SU-DHL-6 (cell line): ENCODE measurements at regions not wholly inside any gene's neighbourhood (a gene's known extent, or its start where the extent isn't known, plus 50 kb on each side); places are given as distances from the start of the nearest gene placed in this dataset.

ENCODE experiments used
- H2AFZ ChIP-seq: fragments of 200-600 bp; sonication (generic); 2 replicates; pipeline ENCODE4 v1.6.1; 2014; ENCODE audit warnings: low read depth, mild to moderate bottlenecking, moderate library complexity, mixed read lengths, antibody characterized with exemption, low read length; ENCODE audit not compliant: severe bottlenecking
- H3F3A ChIP-seq: fragments of 200-600 bp; shearing (Covaris generic); 2 replicates; pipeline ENCODE4 v1.6.0; 2016; ENCODE audit warnings: antibody characterized with exemption, mild to moderate bottlenecking; ENCODE audit not compliant: insufficient read depth
- H3K27ac ChIP-seq: fragments of 200-600 bp; sonication (generic); 2 replicates; pipeline ENCODE4 v1.5.1; 2016; ENCODE audit warnings: low read depth, mild to moderate bottlenecking, low read length, moderate library complexity, mixed read lengths
- H3K27me3 ChIP-seq: fragments of 200-600 bp; sonication (generic), shearing (Covaris generic); 2 replicates; pipeline ENCODE4 v1.6.0; 2014; ENCODE audit warnings: mild to moderate bottlenecking, low read length
- H3K36me3 ChIP-seq: fragments of 200-600 bp; sonication (generic); 2 replicates; pipeline ENCODE4 v1.6.1; 2014; ENCODE audit warnings: mild to moderate bottlenecking, low read length, mixed read lengths
- H3K4me2 ChIP-seq: fragments of 300-600, 200-600 bp; shearing (Covaris generic), sonication (generic); 2 replicates; pipeline ENCODE4 v1.6.0; 2014; ENCODE audit warnings: low read length, low read depth, mild to moderate bottlenecking; ENCODE audit not compliant: poor library complexity, severe bottlenecking
- H3K4me3 ChIP-seq: fragments of 200-600 bp; sonication (generic); 2 replicates; pipeline ENCODE4 v1.5.1; 2014; ENCODE audit warnings: antibody characterized with exemption, low read length, mild to moderate bottlenecking, mixed read lengths; ENCODE audit not compliant: insufficient read depth, poor library complexity, severe bottlenecking
- H3K79me2 ChIP-seq: fragments of 200-600 bp; sonication (generic); 2 replicates; pipeline ENCODE4 v1.6.1; 2014; ENCODE audit warnings: mild to moderate bottlenecking, low read length, moderate library complexity; ENCODE audit not compliant: insufficient read depth
- H3K9ac ChIP-seq: fragments of 200-600 bp; sonication (generic); 2 replicates; pipeline ENCODE4 v1.7.0; 2014; ENCODE audit warnings: mild to moderate bottlenecking, low read length
- H3K9me2 ChIP-seq: fragments of 200-600 bp; sonication (generic); replicated peaks from 2 replicates; pipeline ENCODE4 v1.6.1; 2014; ENCODE audit warnings: low read length; ENCODE audit not compliant: insufficient read depth
- H3K9me3 ChIP-seq: fragments of 200-600 bp; sonication (generic); 2 replicates; pipeline ENCODE4 v1.6.1; 2014; ENCODE audit warnings: low read length, mixed read lengths; ENCODE audit not compliant: insufficient read depth
- H4K20me1 ChIP-seq: fragments of 200-600 bp; sonication (generic); 2 replicates; pipeline ENCODE4 v1.6.1; 2014; ENCODE audit warnings: low read depth, mild to moderate bottlenecking, antibody characterized with exemption, low read length, moderate library complexity, mixed read lengths
- CTCF ChIP-seq: fragments of 200-600 bp; sonication (generic); IDR thresholded peaks from one replicate; pipeline ENCODE4 v1.5.1; 2017; ENCODE audit warnings: antibody characterized with exemption, mild to moderate bottlenecking, low read length, moderate library complexity; ENCODE audit not compliant: insufficient read depth, poor library complexity, severe bottlenecking
- EZH2phosphoT487 ChIP-seq: fragments of 200-600 bp; sonication (generic), shearing (Covaris generic); conservative IDR thresholded peaks from 2 replicates; pipeline ENCODE4 v1.6.1; 2018; ENCODE audit warnings: mild to moderate bottlenecking, antibody characterized with exemption, low read length, moderate library complexity, mixed read lengths

GRCh38 chr18:28366676-28367075, 189.7 kb upstream of the CDH2 start:
- no peak for TF ChIP-seq CTCF
- TF ChIP-seq EZH2phosphoT487, result no peak

GRCh38 chr18:28365411-28365831, 188.5 kb upstream of the CDH2 start:
- H2AFZ ChIP-seq, result no peak overlapping the region
- no peak overlapping the region for H3K4me2 ChIP-seq

More at GRCh38 chr18:28366676-28367075, 189.7 kb upstream of the CDH2 start:
- Histone ChIP-seq H3K27ac (no peak overlapping the region), H3K9me3 (no peaks in the 10 kb centered on the region), H3K79me2 (no peaks in the 10 kb centered on the region), H3F3A (no peaks in the 10 kb centered on the region), H3K4me2 (no peak overlapping the region), H2AFZ (no peak overlapping the region), H3K4me3 (no peak overlapping the region), H3K9me2 (no peaks in the 10 kb centered on the region), H4K20me1 (no peaks in the 10 kb centered on the region), H3K36me3 (no peaks in the 10 kb centered on the region), H3K9ac (no peak overlapping the region), H3K27me3 (no peaks in the 10 kb centered on the region)

GRCh38 chr18:28363124-28363523, 186.2 kb upstream of the CDH2 start:
- H3K9me3 ChIP-seq, result no peaks in the 10 kb centered on the region
- H3F3A ChIP-seq, result no peaks in the 10 kb centered on the region
- H3K9me2 ChIP-seq, result no peaks in the 10 kb centered on the region
- no peak overlapping the region for H3K4me2 ChIP-seq
- H4K20me1 ChIP-seq, result no peaks in the 10 kb centered on the region
- no peaks in the 10 kb centered on the region for H3K79me2 ChIP-seq
- H3K9ac ChIP-seq, result no peak overlapping the region
- no peaks in the 10 kb centered on the region for H3K36me3 ChIP-seq
- no peak overlapping the region for H3K27ac ChIP-seq
- TF ChIP-seq CTCF (no peak), EZH2phosphoT487 (no peak)
- H3K27me3 ChIP-seq, result no peaks in the 10 kb centered on the region
- no peak overlapping the region for H2AFZ ChIP-seq
- H3K4me3 ChIP-seq, result no peak overlapping the region

More at GRCh38 chr18:28365411-28365831, 188.5 kb upstream of the CDH2 start:
- Histone ChIP-seq H3F3A (no peaks in the 10 kb centered on the region), H3K9me3 (no peaks in the 10 kb centered on the region), H3K27ac (no peak overlapping the region), H3K9me2 (no peaks in the 10 kb centered on the region), H4K20me1 (no peaks in the 10 kb centered on the region), H3K79me2 (no peaks in the 10 kb centered on the region), H3K4me3 (no peak overlapping the region), H3K9ac (no peak overlapping the region), H3K36me3 (no peaks in the 10 kb centered on the region), H3K27me3 (no peaks in the 10 kb centered on the region)
- TF ChIP-seq EZH2phosphoT487 (no peak), CTCF (no peak)
